ENCODE measurements at regions not wholly inside any gene's neighbourhood (a gene's known extent, or its start where the extent isn't known, plus 50 kb on each side); places are given as distances from the start of the nearest gene placed in this dataset.
"Not testable (repeated sequence)": the region's sequence is repeated elsewhere in the genome, so short reads cannot be mapped to it uniquely, and the experiment has no call there.

DNA sequence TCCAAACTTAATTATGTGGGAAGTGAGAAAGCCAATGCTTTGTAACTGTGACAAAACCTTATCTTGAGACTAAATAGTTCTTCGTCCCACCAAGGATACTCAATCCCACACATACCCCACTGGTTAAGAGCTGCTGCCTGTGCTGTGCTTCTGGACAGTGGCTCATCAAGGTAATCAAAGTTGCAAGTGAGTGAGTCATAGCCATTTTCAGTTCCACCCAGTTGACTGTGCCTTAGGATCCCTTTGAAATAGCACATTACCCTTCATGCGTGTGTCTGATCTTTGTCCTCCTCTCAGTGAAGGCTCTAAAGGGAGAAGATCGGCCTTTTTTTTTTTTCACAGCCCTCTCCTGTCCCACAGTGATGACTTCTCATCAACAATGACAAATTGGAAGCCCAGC is 706.0 kb upstream of the AUTS2 start:
- no peak for DNase-seq
- no peaks in the 10 kb centered on the region for H3K36me3 ChIP-seq
- no peak for ATAC-seq
- H3K4me3 ChIP-seq: no peak overlapping the region
- intact Hi-C loops (cut with DNase I): no loop called here
- H3K4me1 ChIP-seq: no peaks in the 10 kb centered on the region
- H3K9me3 ChIP-seq: no peaks in the 10 kb centered on the region
- TF ChIP-seq, protein P1, sequence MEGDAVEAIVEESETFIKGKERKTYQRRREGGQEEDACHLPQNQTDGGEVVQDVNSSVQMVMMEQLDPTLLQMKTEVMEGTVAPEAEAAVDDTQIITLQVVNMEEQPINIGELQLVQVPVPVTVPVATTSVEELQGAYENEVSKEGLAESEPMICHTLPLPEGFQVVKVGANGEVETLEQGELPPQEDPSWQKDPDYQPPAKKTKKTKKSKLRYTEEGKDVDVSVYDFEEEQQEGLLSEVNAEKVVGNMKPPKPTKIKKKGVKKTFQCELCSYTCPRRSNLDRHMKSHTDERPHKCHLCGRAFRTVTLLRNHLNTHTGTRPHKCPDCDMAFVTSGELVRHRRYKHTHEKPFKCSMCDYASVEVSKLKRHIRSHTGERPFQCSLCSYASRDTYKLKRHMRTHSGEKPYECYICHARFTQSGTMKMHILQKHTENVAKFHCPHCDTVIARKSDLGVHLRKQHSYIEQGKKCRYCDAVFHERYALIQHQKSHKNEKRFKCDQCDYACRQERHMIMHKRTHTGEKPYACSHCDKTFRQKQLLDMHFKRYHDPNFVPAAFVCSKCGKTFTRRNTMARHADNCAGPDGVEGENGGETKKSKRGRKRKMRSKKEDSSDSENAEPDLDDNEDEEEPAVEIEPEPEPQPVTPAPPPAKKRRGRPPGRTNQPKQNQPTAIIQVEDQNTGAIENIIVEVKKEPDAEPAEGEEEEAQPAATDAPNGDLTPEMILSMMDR (IDR thresholded peaks at IDR 0.05): no peak
- TF ChIP-seq POLR2A (IDR thresholded peaks at IDR 0.05): no peak
- 77 to 85% (median 82%) methylated on average over 3 of the region's 3 CpGs for WGBS, 4 donors
- no peak overlapping the region for H3K27ac ChIP-seq
- H3K27me3 ChIP-seq: peaks cover 0 to 7% (median 0%) of the 10 kb centered on the region in 9 donors

GRCh38 chr7:68893411-68893810 is 704.9 kb upstream of the AUTS2 start:
- Histone ChIP-seq H3K4me1 (no peaks in the 10 kb centered on the region), H3K27ac (no peak overlapping the region), H3K4me3 (no peak overlapping the region), H3K9me3 (no peaks in the 10 kb centered on the region), H3K27me3 (peaks cover 0 to 7% (median 0%) of the 10 kb centered on the region in 9 donors), H3K36me3 (no peaks in the 10 kb centered on the region)
- TF ChIP-seq, protein P1 (IDR thresholded peaks at IDR 0.05): no peak
- TF ChIP-seq POLR2A (IDR thresholded peaks at IDR 0.05): no peak
- intact Hi-C loops (cut with DNase I): no loop called here
- WGBS, 4 donors: 48 to 58% (median 56%) methylated on average over 4 of the region's 4 CpGs
- ATAC-seq: no peak
- no peak for DNase-seq

DNA sequence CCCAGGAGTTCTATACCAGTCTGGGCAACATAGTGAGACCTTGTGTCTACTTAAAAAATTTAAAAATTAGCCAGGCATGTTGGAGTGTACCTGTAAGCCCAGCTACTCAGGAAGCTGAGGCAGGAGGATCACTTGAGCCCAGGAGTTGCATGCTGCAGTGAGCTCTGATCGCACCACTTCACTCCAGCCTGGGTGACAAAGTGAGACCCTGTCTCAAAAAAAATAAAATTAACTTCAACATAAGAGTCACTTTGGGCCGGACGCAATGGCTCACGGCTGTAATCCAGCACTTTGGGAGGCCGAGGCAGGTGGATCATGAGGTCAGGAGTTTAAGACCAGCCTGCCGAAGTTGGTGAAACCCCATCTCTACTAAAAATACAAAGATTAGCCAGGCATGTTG is 699.1 kb upstream of the AUTS2 start:
- 82 to 93% (median 90%) methylated on average over 6 of the region's 6 CpGs for WGBS, 4 donors
- intact Hi-C loops (cut with DNase I): not testable (repeated sequence)

GRCh38 chr7:68900096-68900495 is 698.2 kb upstream of the AUTS2 start:
- H3K4me3 ChIP-seq: no peak overlapping the region
- H3K27me3 ChIP-seq: peaks cover 0 to 2% (median 0%) of the 10 kb centered on the region in 9 donors
- no peak for ATAC-seq
- H3K27ac ChIP-seq: no peak overlapping the region
- TF ChIP-seq POLR2A (IDR thresholded peaks at IDR 0.05): no peak
- TF ChIP-seq, protein P1 (IDR thresholded peaks at IDR 0.05): no peak
- no peak for DNase-seq
- H3K4me1 ChIP-seq: no peaks in the 10 kb centered on the region
- H3K9me3 ChIP-seq: no peaks in the 10 kb centered on the region
- intact Hi-C loops (cut with DNase I): no loop called here
- WGBS, 4 donors: 82 to 89% (median 86%) methylated on average over 9 of the region's 9 CpGs
- no peaks in the 10 kb centered on the region for H3K36me3 ChIP-seq

More for the DNA sequence above, 699.1 kb upstream of the AUTS2 start:
- H3K27ac ChIP-seq, H3K36me3 ChIP-seq, DNase-seq, H3K27me3 ChIP-seq, H3K9me3 ChIP-seq, H3K4me3 ChIP-seq, ATAC-seq, H3K4me1 ChIP-seq: not testable (repeated sequence)

DNA sequence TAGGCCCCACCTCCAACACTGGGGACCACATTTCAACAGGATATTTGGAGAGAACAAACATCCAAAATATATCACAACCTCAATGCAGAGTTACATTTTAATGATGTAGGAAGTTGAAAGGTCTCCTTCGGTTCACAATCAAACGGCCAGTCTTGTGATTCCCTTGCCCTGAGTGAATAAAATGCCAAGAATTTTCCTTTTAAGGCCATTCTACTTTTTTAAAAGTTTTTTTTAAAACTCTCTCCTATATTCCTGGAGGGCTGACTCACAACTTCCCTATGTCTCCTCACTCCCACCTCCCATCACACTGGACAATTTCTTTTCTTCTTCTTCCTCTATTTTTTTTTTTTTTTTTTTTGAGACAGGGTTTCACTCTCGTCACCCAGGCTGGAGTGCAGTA is 693.6 kb upstream of the AUTS2 start:
- no peak for DNase-seq
- Histone ChIP-seq H3K36me3 (no peaks in the 10 kb centered on the region), H3K27me3 (peaks cover 0 to 8% (median 0%) of the 10 kb centered on the region in 9 donors), H3K27ac (no peak overlapping the region), H3K9me3 (no peaks in the 10 kb centered on the region), H3K4me1 (no peaks in the 10 kb centered on the region), H3K4me3 (no peak overlapping the region)
- ATAC-seq: no peak
- 71 to 78% (median 76%) methylated on average over 3 of the region's 3 CpGs for WGBS, 4 donors
- TF ChIP-seq, protein P1 (IDR thresholded peaks at IDR 0.05): no peak
- no peak for TF ChIP-seq POLR2A (IDR thresholded peaks at IDR 0.05)
- intact Hi-C loops (cut with DNase I): no loop called here
